K562 (cell line): ENCODE measurements at regions not wholly inside any gene's neighbourhood (a gene's known extent, or its start where the extent isn't known, plus 50 kb on each side); places are given as distances from the start of the nearest gene placed in this dataset.

Experiments
- ATAC-seq: fragments of 200-7000 bp; cut with Tn5 transposase; 3 replicates; pipeline ENCODE4 v1.9.1; 2020; ENCODE audit warnings: moderate library complexity
- BruUV-seq: library from RNA; stranded (reverse); fragments of 400-500 nt; replicated peaks from 2 replicates; lab custom pipeline; 2021; lab: Mats Ljungman, UMichigan
- CTCF ChIA-PET: fragments of 300-600 bp; formaldehyde crosslinking; extraction: SDS; loops from one replicate; lab custom pipeline; 2021; ENCODE audit warnings: low intra/inter-chr PET ratio; lab: Yijun Ruan, JAX
- POLR2A ChIA-PET: fragments of 300-600, 350-650 bp; sonication (Branson Sonifier 250); formaldehyde crosslinking; extraction: SDS; loops from one replicate; lab custom pipeline; 2021; ENCODE audit warnings: antibody characterized with exemption, inconsistent platforms; lab: Yijun Ruan, JAX
- DNase-seq, 4 experiments: peaks; one replicate each; pipeline versions ENCODE4 v3.0.0 to v3.0.0-alpha.2; 2011 to 2018; ENCODE audit warnings: low spot score in 3 of 4, mixed read lengths in 3 of 4; ENCODE audit errors: extremely low read depth in 1 of 4
- FAIRE-seq: peaks from 2 replicates; lab custom pipeline; 2011; peaks lifted over from hg19 to GRCh38; lab: Jason Lieb, UNC
- H2AFZ ChIP-seq: 2 replicates; pipeline ENCODE4 v1.6.0; 2011; ENCODE audit warnings: low read depth, low read length, control low read depth, inconsistent platforms
- H3K27ac ChIP-seq: fragments of 200-600 bp; 3 replicates; pipeline ENCODE4 v1.8.0; 2011; ENCODE audit warnings: low read depth, mild to moderate bottlenecking, control low read depth, inconsistent platforms, low read length, moderate library complexity, mixed read lengths; ENCODE audit errors: extremely low read depth
- H3K27me3 ChIP-seq, 2 experiments: fragments of 300-600 bp in 1 of 2; 2 replicates in 1 of 2; 3 replicates in 1 of 2; pipeline versions ENCODE4 v1.6.0 to v1.8.0; 2011; ENCODE audit warnings: inconsistent platforms in 2 of 2, low read length in 2 of 2, mild to moderate bottlenecking in 1 of 2, mixed read lengths in 1 of 2, moderate library complexity in 1 of 2; ENCODE audit not compliant: control insufficient read depth in 2 of 2, insufficient read depth in 2 of 2
- H3K36me3 ChIP-seq: fragments of 300-600 bp; 3 replicates; pipeline ENCODE4 v1.8.0; 2011; ENCODE audit warnings: mild to moderate bottlenecking, low read length, inconsistent platforms; ENCODE audit not compliant: control insufficient read depth, insufficient read depth
- H3K4me1 ChIP-seq, 2 experiments: fragments of 200-600 bp in 1 of 2; replicated peaks in 1 of 2; 2 replicates in 1 of 2; 3 replicates in 1 of 2; pipeline versions ENCODE4 v1.5.1 to v1.8.0; 2011; ENCODE audit warnings: inconsistent platforms in 2 of 2, low read length in 2 of 2, mild to moderate bottlenecking in 1 of 2, mixed read lengths in 1 of 2, moderate library complexity in 1 of 2; ENCODE audit not compliant: control insufficient read depth in 2 of 2, insufficient read depth in 2 of 2
- H3K4me2 ChIP-seq: 2 replicates; pipeline ENCODE4 v1.6.1; 2011; ENCODE audit warnings: low read length, control low read depth, inconsistent platforms, mixed read lengths; ENCODE audit not compliant: insufficient read depth
- H3K4me3 ChIP-seq: fragments of 200-600 bp; sonication (generic), shearing (Covaris generic); 2 replicates; pipeline ENCODE4 v1.5.1; 2016; ENCODE audit warnings: control low read depth, inconsistent platforms
- H3K79me2 ChIP-seq: fragments of 200-600 bp; 3 replicates; pipeline ENCODE4 v1.8.0; 2011; ENCODE audit warnings: low read length, inconsistent platforms; ENCODE audit not compliant: control insufficient read depth, insufficient read depth
- H3K9ac ChIP-seq, 2 experiments: 2 replicates each; pipeline versions ENCODE4 v1.6.0 to v1.6.1; 2011; ENCODE audit warnings: low read depth in 2 of 2, low read length in 2 of 2, control low read depth in 1 of 2, inconsistent platforms in 1 of 2, mild to moderate bottlenecking in 1 of 2, mixed read lengths in 1 of 2; ENCODE audit not compliant: insufficient read depth in 1 of 2
- H3K9me1 ChIP-seq: one replicate; pipeline ENCODE4 v1.6.0; 2011; ENCODE audit warnings: inconsistent platforms, mild to moderate bottlenecking, low read length, moderate library complexity; ENCODE audit not compliant: control insufficient read depth, insufficient read depth
- H3K9me3 ChIP-seq: replicated peaks from 2 replicates; pipeline ENCODE4 v1.5.1; 2011; ENCODE audit warnings: low read depth, low read length, inconsistent platforms; ENCODE audit not compliant: control insufficient read depth, insufficient read depth
- H4K20me1 ChIP-seq: replicated peaks from 2 replicates; pipeline ENCODE4 v1.6.1; 2011; ENCODE audit warnings: low read length, inconsistent platforms, mixed read lengths; ENCODE audit not compliant: control insufficient read depth, insufficient read depth
- BACH1 ChIP-seq: fragments of 200-800 bp; sonication (Bioruptor generic); IDR thresholded peaks from 2 replicates; pipeline ENCODE4 v1.6.1; 2016; ENCODE audit warnings: missing genetic modification characterization, missing compliant biosample characterization
- GTF3C2 ChIP-seq: IDR thresholded peaks from 3 replicates; pipeline ENCODE4 v1.6.1; 2011; ENCODE audit warnings: borderline replicate concordance, mild to moderate bottlenecking, moderate library complexity; ENCODE audit not compliant: insufficient read length; ENCODE audit errors: extremely low read depth
- KDM4B ChIP-seq, 2 experiments: fragments of 450-650 bp in 1 of 2; sonication (generic) in 1 of 2; IDR thresholded peaks; 2 replicates each; pipeline ENCODE4 v1.6.1; 2016 to 2017; ENCODE audit warnings: borderline replicate concordance in 2 of 2, antibody characterized with exemption in 1 of 2, low read depth in 1 of 2, mild to moderate bottlenecking in 1 of 2
- MEF2A ChIP-seq: IDR thresholded peaks from 2 replicates; pipeline ENCODE4 v1.6.1; 2011; ENCODE audit warnings: low read depth, mild to moderate bottlenecking, low read length, moderate library complexity; ENCODE audit not compliant: control insufficient read depth
- TCF7L2 ChIP-seq: fragments of 150-350 bp; IDR thresholded peaks from 2 replicates; pipeline ENCODE4 v1.6.1; 2016; ENCODE audit warnings: low read depth, mild to moderate bottlenecking, low read length, moderate library complexity
- THRA ChIP-seq: fragments of 450-650 bp; IDR thresholded peaks from 2 replicates; pipeline ENCODE4 v1.6.1; 2017; ENCODE audit warnings: mild to moderate bottlenecking, moderate library complexity
- ZNF512 ChIP-seq: IDR thresholded peaks from 2 replicates; pipeline ENCODE4 v1.6.1; 2016; ENCODE audit warnings: missing genetic modification characterization, missing compliant biosample characterization
- WGBS: fragments of 100-300 bp; shearing (Covaris generic); methylation state at CpG from one replicate; pipeline ENCODE4 v1.1.6; 2016; ENCODE audit warnings: low coverage, mixed read lengths; ENCODE audit not compliant: insufficient coverage; ENCODE audit errors: missing lambda C conversion rate; 5-methylcytosine and 5-hydroxymethylcytosine counted together
- in situ Hi-C: fragments of 300-500 bp; cut with MboI; formaldehyde crosslinking; loops from 4 replicates; pipeline ENCODE4 v1.15.0; 2018; ENCODE audit warnings: inconsistent platforms, mixed read lengths
- intact Hi-C: fragments of 100-400 bp; cut with micrococcal nuclease; formaldehyde crosslinking; loops from 2 replicates; pipeline ENCODE4 v1.14.2; 2022

- TF ChIP-seq THRA (no peak), BACH1 (tag) (no peak), TCF7L2 (no peak), GTF3C2 (no peak), MEF2A (no peak)
Measured at GRCh38 chr5:144036476-144036875, 134.0 kb downstream of the YIPF5 start (continued).

GRCh38 chr5:144040615-144041305, 129.7 kb downstream of the YIPF5 start:
- CTCF ChIA-PET: no interaction called here
- H3K4me1 ChIP-seq: no peaks in the 10 kb centered on the region
- no peak for DNase-seq

More at GRCh38 chr5:144040615-144041305, 129.7 kb downstream of the YIPF5 start:
- Histone ChIP-seq H3K4me2 (no peak overlapping the region), H3K9me3 (no peaks in the 10 kb centered on the region), H3K9me1 (no peaks in the 10 kb centered on the region), H3K4me3 (no peak overlapping the region), H3K79me2 (no peaks in the 10 kb centered on the region), H3K36me3 (no peaks in the 10 kb centered on the region), H3K27ac (no peak overlapping the region), H3K27me3 (no peaks in the 10 kb centered on the region), H3K9ac (no peak overlapping the region), H4K20me1 (no peaks in the 10 kb centered on the region), H2AFZ (no peak overlapping the region)
- no peak for ATAC-seq
- BruUV-seq: no TSS peak
- in situ Hi-C loops: no loop called here
- TF ChIP-seq ZNF512 (no peak), KDM4B (IDR thresholded peaks at IDR 0.05; ENCODE audit: borderline replicate concordance in 2 of 2, low read depth in 1 of 2) (no peak)
- POLR2A ChIA-PET: interaction anchor here (0.6 kb wide), 1 partner anchor 1946 kb away, joined by 3 read pairs; no protein-coding TSS in a partner anchor
- FAIRE-seq: no peak
- WGBS: 3% methylated on average over 2 of the region's 2 CpGs
- intact Hi-C loops: no loop called here
